GM21423 (cell line): ENCODE measurements at regions not wholly inside any gene's neighbourhood (a gene's known extent, or its start where the extent isn't known, plus 50 kb on each side); places are given as distances from the start of the nearest gene placed in this dataset.
"Not testable (repeated sequence)": the region's sequence is repeated elsewhere in the genome, so short reads cannot be mapped to it uniquely, and the experiment has no call there.

Experiments
- ATAC-seq: cut with Tn5 transposase; IDR thresholded peaks from one replicate; pipeline ENCODE4 v1.9.1; 2021; ENCODE audit warnings: mild to moderate bottlenecking, moderate library complexity; ENCODE audit not compliant: unreplicated experiment

GRCh38 chr2:142827170-142827569, 50.3 kb upstream of the KYNU start:
- ATAC-seq = no peak

- no peak for ATAC-seq
These were observed 51.6 kb upstream of the KYNU start for GRCh38 chr2:142825861-142826260.

DNA sequence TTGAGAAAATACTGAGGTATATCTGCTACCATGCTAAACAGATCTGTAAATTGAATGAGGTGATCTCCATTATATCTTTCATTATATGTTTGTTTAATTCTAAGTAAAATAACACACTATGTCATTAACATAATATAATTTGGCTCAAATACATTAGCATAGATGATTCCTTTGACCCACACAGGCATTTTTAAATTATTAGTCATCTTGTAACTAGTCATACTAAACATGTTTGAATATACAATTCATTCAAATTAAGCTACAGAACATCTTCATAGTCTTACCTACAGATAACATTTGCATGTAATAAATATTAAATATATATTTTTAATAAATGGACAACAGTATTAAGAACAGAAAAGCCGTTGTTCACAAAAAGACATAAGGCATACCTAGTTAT, 52.7 kb upstream of the KYNU start:
- no peak for ATAC-seq

DNA sequence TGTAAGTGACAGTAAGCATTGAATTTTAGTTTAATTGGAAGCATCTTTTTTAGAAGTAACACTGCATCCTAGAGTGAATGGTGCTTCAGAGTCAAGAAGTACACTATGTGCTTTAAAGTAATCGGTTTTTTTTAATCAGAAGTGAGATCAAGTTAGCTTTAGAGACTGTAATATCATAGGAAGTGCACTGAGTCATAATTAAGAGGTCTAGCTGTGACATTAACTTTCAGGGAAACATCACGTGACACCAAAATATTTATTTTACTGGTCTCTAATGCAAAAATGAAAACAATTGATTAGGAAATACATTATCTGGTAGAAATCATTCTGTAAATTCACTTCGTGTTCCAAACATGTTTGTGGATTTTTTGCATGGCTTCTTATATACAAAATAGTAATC, 55.3 kb upstream of the KYNU start:
- no peak for ATAC-seq

DNA sequence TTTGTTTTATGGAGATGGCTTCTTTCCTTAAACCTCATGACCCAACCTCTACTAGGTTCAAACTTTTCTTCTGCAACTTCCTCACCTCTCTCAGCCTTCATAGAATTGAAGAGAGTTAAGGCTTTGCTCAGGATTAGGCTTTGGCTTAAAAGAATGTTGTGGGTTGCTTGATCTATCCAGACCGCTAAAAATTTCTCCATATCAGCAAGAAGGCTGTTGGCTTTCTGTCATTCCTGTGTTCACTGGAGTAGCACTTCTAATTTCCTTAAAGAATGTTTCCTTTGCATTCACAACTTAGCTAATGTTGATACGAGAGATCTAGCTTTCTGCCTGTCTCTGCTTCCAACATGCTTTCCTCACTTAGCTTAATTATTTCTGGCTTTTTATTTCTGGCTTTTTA, 58.1 kb upstream of the KYNU start:
- no peak for ATAC-seq

GRCh38 chr2:142815375-142815774, 62.1 kb upstream of the KYNU start:
- ATAC-seq = no peak

DNA sequence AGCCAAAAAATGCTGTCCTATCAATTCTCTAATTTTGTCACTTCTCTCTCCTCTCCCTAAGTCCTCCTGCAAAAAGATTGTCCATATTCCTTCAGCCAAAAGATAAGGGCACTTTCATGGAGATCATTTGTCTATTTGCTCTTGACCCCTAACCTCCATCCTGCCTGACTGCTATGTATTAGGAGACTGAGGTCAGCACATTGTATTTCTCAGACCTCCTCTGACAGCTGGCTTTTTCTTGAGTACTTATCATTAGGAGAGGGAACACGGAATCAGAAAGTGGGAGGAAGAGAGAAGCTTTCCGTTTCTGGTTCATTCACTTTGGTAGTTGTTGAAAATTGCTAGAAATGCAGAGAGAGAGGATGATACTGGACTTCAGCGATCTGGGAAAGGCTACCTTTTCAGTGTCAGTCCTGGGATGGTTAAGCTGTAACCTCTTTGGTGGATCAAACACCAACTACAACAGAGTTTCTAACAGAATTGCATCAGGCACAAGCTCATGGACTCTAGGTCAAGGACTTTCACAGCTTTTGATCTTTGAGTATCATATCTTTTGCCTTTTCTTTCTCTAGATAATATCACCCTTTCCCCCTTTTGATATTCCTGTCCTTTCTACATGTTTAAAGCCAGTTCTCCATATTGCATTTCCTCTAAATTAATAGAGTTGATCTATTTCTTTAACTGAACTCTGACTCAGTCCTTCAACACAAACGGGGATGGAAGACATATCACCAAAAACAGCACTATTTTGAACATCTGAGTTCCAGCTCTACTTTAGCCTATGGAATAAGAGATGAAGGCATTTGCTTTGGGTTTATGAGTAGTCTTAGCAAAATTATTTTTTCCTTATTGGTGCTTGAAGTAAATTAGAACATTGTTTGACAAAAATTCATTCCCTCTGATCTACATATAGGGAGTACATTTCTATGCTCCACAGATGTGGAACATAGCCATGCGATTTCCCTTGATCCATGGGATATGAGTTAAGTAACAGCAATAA, 63.3 kb upstream of the KYNU start:
- ATAC-seq = no peak

DNA sequence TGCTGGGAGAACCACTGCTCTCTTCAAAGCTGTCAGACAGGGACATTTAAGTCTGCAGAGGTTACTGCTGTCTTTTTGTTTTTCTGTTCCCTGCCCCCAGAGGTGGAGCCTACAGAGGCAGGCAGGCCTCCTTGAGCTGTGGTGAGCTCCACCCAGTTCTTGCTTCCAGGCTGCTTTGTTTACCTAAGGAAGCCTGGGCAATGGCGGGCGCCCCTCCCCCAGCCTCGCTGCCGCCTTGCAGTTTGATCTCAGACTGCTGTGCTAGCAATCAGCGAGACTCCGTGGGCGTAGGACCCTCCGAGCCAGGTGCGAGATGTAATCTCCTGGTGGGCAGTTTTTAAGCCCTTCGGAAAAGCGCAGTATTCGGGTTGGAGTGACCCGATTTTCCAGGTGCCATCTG, 65.8 kb upstream of the KYNU start:
- not testable (repeated sequence) for ATAC-seq

DNA sequence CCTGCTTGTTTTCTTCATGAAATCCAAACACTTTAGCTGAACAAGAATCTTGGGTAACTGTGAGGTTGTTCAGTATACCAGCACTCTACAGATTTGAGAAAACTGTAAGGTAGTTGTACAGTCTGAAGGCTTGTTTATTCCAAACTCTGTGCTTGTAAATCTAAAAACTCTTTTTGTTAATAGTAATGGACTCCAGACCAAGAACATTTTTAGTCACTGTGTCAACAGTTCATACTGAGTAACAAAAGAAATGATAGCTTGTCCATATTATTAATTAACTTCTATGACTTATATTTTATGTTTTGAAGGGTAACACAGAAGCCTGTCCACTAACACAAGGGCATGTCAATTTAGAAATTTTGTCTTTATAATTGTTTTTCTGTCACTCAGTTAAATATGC, 72.2 kb upstream of the KYNU start:
- ATAC-seq = no peak

GRCh38 chr2:142803158-142803557, 74.3 kb upstream of the KYNU start:
- no peak for ATAC-seq

- ATAC-seq = no peak
These were observed 80.9 kb upstream of the KYNU start for GRCh38 chr2:142796588-142796987.

GRCh38 chr2:142796161-142796560, 81.3 kb upstream of the KYNU start:
- no peak for ATAC-seq

- no peak for ATAC-seq
These were observed 82.6 kb upstream of the KYNU start for GRCh38 chr2:142794850-142795249.

DNA sequence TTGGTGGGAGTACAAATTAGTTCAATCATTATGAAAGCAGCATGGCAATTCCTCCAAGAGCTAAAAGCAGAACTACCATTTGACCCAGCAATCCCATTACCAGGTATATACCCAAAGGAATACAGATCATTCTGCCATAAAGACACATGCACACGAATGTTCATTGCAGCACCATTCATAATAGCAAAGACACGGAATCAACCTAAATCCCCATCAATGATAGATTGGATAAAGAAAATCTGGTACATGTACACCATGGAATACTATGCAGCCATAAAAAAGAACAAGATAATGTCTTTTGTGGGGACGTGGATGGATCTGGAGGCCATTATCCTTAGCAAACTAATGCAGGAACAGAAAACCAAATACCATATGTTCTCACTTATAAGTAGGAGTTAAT, 85.1 kb upstream of the KYNU start:
- not testable (repeated sequence) for ATAC-seq

DNA sequence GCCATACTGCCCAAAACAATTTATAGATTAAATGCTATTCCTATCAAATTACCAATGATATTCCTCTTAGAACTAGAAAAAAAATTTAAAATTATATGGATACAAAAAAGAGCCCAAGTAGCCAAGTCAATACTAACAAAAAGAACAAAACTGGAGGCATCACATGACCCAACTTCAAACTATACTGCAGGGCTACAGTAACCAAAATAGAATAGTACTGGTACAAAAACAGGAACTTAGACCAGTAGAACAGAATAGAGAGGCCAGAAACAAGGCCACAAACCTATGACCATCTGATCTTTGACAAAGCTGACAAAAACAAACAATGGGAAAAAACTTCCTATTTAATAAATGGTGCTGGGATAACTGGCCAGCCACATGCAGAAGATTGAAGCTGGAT, 86.1 kb upstream of the KYNU start:
- ATAC-seq = no peak

- no peak for ATAC-seq
These were observed 90.4 kb upstream of the KYNU start for GRCh38 chr2:142786918-142787702.

- no peak for ATAC-seq
These were observed 94.5 kb upstream of the KYNU start for GRCh38 chr2:142782942-142783443.

- ATAC-seq = no peak
These were observed 96.3 kb upstream of the KYNU start for GRCh38 chr2:142781146-142781545.

- no peak for ATAC-seq
These were observed 99.2 kb upstream of the KYNU start for GRCh38 chr2:142778289-142778688.

GRCh38 chr2:142777742-142778141, 99.7 kb upstream of the KYNU start:
- no peak for ATAC-seq

GRCh38 chr2:142769761-142770160, 107.7 kb upstream of the KYNU start:
- no peak for ATAC-seq

DNA sequence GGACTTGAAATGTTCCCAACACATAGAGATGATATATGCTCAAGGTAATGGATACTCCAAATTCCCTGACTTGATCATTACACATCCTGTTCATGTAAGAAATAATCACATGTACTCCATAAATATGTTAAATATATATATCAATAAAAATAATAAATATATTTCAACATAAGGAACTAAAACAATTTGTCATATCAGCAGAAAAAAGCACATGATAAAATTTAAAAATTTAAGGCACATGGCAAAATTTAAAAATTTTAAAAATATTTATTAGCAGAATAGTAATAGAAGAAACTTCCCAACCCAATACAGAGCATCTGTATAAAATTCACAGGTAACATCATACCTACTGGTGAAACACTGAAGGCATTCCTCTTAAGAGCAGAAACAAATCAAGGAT, 109.6 kb upstream of the KYNU start:
- no peak for ATAC-seq
